ENCODE measurements at regions not wholly inside any gene's neighbourhood (a gene's known extent, or its start where the extent isn't known, plus 50 kb on each side); places are given as distances from the start of the nearest gene placed in this dataset.

DNA sequence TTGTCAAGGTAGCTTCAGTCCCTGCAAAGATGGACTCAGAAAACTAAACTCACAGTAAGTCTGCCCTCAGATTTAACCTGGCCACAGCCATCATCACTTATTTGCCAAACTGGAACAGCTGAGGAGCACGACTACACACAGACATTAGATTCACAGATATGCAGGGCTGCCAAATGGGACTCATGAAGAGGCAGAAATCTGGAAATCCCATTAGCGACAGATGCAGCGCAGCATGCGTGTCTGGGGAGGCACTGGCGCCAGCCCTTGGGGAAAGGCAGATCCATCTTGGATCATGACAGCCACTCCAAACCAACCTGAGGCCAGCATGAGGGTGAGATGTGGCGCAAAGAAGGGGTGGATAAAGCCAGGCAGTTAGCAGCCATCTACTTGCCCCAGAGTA, 160.7 kb upstream of the TSC22D2 start:
- intact Hi-C loops (cut with micrococcal nuclease), result no loop called here
- TF ChIP-seq, protein P1, sequence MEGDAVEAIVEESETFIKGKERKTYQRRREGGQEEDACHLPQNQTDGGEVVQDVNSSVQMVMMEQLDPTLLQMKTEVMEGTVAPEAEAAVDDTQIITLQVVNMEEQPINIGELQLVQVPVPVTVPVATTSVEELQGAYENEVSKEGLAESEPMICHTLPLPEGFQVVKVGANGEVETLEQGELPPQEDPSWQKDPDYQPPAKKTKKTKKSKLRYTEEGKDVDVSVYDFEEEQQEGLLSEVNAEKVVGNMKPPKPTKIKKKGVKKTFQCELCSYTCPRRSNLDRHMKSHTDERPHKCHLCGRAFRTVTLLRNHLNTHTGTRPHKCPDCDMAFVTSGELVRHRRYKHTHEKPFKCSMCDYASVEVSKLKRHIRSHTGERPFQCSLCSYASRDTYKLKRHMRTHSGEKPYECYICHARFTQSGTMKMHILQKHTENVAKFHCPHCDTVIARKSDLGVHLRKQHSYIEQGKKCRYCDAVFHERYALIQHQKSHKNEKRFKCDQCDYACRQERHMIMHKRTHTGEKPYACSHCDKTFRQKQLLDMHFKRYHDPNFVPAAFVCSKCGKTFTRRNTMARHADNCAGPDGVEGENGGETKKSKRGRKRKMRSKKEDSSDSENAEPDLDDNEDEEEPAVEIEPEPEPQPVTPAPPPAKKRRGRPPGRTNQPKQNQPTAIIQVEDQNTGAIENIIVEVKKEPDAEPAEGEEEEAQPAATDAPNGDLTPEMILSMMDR (IDR thresholded peaks at IDR 0.05; ENCODE audit: unreplicated experiment), result no peak
- Mint-ChIP-seq H3K27me3 (ENCODE audit: insufficient read depth, unreplicated experiment) (no peaks in the 10 kb centered on the region), H3K4me1 (ENCODE audit: insufficient read depth, unreplicated experiment) (peaks cover 8% of the 10 kb centered on the region), H3K36me3 (ENCODE audit: insufficient read depth, unreplicated experiment) (no peaks in the 10 kb centered on the region), H3K9me3 (ENCODE audit: unreplicated experiment) (no peaks in the 10 kb centered on the region), H3K27ac (ENCODE audit: low read depth, unreplicated experiment) (no peak overlapping the region), H3K4me3 (ENCODE audit: unreplicated experiment) (no peak overlapping the region)
- ChIA-PET POLR2A (interaction anchor here (0.9 kb wide), 1 partner anchor 8 kb away, joined by 3 read pairs; no protein-coding TSS in a partner anchor), CTCF (interaction anchor here (0.7 to 10.6 kb wide), 3 partner anchors 8 to 101 kb away, joined by 3 to 85 read pairs (median 4); no protein-coding TSS in a partner anchor)
- BruUV-seq (replicated peaks), result no TSS peak
- DNase-seq (ENCODE audit: unreplicated experiment), result no peak

DNA sequence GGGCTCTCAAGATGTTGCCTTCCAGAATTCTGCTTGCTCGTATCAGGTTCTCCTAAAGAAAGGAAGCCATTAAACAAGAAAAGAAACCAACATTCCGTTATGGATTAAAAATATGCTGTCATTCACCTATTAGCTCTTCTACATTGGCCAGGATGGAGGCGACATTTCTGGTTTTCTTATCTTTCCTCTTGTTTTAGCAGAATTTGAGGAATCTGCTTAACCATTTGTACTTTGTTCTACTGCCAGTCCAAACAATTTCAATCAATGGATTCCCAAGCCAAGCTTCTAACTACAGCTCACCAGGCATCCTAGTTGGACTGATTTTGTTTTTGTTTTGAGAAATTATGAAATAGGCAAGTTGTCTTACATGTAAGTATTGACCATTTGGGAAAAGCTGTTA, 164.6 kb upstream of the TSC22D2 start:
- POLR2A ChIA-PET, result interaction anchor here (1.1 kb wide), 2 partner anchors 8 to 165 kb away, joined by 4 read pairs; no protein-coding TSS in a partner anchor
- intact Hi-C loops (cut with micrococcal nuclease), result no loop called here
- Mint-ChIP-seq H3K9me3 (ENCODE audit: unreplicated experiment) (no peaks in the 10 kb centered on the region), H3K4me1 (ENCODE audit: insufficient read depth, unreplicated experiment) (peaks cover 13% of the 10 kb centered on the region), H3K4me3 (ENCODE audit: unreplicated experiment) (no peak overlapping the region), H3K36me3 (ENCODE audit: insufficient read depth, unreplicated experiment) (no peaks in the 10 kb centered on the region), H3K27me3 (ENCODE audit: insufficient read depth, unreplicated experiment) (no peaks in the 10 kb centered on the region), H3K27ac (ENCODE audit: low read depth, unreplicated experiment) (no peak overlapping the region)
- DNase-seq (ENCODE audit: unreplicated experiment), result no peak
- no TSS peak for BruUV-seq (replicated peaks)
- TF ChIP-seq, protein P1 (IDR thresholded peaks at IDR 0.05; ENCODE audit: unreplicated experiment), result no peak
- CTCF ChIA-PET, result interaction anchor here (0.5 to 1.1 kb wide), 2 partner anchors 12 to 240 kb away, joined by 3 read pairs; no protein-coding TSS in a partner anchor

DNA sequence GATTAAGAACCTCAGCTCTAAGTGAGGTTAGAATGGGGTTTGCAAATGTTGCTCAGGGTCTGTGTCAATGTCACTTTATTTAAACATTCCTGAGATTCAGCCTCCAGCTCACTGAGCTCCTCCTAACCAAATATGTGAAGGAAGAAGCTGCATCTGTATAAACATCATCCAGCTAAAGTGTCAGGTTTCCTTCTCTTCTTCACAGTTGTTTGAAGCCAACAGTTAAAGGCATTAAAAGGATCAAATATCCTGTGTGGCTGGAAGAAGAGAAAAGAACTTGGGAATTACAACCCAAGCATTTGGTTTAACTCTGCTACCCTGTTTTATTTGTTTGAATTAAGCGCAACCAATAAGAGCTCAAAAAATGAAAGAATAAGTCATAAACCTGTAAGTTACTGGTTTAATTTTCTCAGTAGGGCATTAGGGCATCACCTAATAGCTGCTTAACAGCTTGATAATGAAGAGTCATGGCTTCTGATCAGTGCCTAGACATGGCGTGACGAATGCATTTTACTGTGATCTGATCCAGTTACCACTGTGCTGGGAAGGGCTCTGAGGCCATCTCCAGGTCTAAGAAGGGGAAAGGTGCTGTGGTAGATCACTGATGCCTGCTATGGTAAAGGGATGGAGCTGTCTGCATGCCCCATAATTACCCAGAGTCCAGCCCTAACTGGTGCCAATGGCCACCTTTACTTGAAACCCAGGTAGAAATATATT, 165.7 kb upstream of the TSC22D2 start:
- Mint-ChIP-seq H3K27me3 (ENCODE audit: insufficient read depth, unreplicated experiment) (no peaks in the 10 kb centered on the region), H3K4me3 (ENCODE audit: unreplicated experiment) (no peak overlapping the region), H3K36me3 (ENCODE audit: insufficient read depth, unreplicated experiment) (no peaks in the 10 kb centered on the region), H3K9me3 (ENCODE audit: unreplicated experiment) (no peaks in the 10 kb centered on the region), H3K4me1 (ENCODE audit: insufficient read depth, unreplicated experiment) (peaks cover 20% of the 10 kb centered on the region), H3K27ac (ENCODE audit: low read depth, unreplicated experiment) (no peak overlapping the region)
- TF ChIP-seq, protein P1 (IDR thresholded peaks at IDR 0.05; ENCODE audit: unreplicated experiment), result no peak
- intact Hi-C loops (cut with micrococcal nuclease), result no loop called here
- no peak for DNase-seq (ENCODE audit: unreplicated experiment)
- BruUV-seq (replicated peaks), result no TSS peak
- CTCF ChIA-PET, result interaction anchor here (0.6 to 7.0 kb wide), 5 partner anchors 9 to 253 kb away, joined by 3 to 85 read pairs (median 5); no protein-coding TSS in a partner anchor
- POLR2A ChIA-PET, result interaction anchor here (0.6 to 6.3 kb wide), 3 partner anchors 9 to 166 kb away, joined by 3 to 59 read pairs (median 4); partner anchors contain the start of gene TSC22D2

DNA sequence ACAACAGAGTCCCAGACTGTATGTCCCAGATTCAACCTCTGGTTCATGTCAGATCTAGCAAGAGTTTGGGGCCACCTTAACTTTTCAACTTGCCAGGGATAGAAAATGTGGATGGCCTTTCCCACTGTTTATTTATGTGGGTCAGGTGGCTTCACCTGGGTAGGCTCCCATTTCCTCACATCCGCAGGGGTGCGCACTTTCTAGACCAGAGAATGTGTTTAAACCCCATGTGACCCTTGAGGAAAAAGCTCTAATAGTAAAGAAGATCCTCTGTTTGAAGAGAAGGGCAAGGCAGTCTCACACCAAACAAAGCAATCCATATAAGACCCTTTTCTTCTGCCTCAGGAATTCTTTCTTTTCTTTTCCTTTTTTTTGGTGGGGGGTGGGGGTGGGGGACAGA, 167.2 kb upstream of the TSC22D2 start:
- H3K4me1 Mint-ChIP-seq (ENCODE audit: insufficient read depth, unreplicated experiment), result peaks cover 27% of the 10 kb centered on the region
- intact Hi-C loops (cut with micrococcal nuclease), result no loop called here
- ChIA-PET POLR2A (interaction anchor here (6.3 kb wide), 1 partner anchor 168 kb away, joined by 59 read pairs; the partner anchor contains the start of gene TSC22D2), CTCF (interaction anchor here (0.5 to 7.0 kb wide), 8 partner anchors 11 to 357 kb away, joined by 3 to 85 read pairs (median 6); no protein-coding TSS in a partner anchor)
- no peak for DNase-seq (ENCODE audit: unreplicated experiment)
- no TSS peak for BruUV-seq (replicated peaks)
- H3K36me3 Mint-ChIP-seq (ENCODE audit: insufficient read depth, unreplicated experiment), result no peaks in the 10 kb centered on the region
- no peak overlapping the region for H3K27ac Mint-ChIP-seq (ENCODE audit: low read depth, unreplicated experiment)
- no peak overlapping the region for H3K4me3 Mint-ChIP-seq (ENCODE audit: unreplicated experiment)
- no peaks in the 10 kb centered on the region for H3K27me3 Mint-ChIP-seq (ENCODE audit: insufficient read depth, unreplicated experiment)
- TF ChIP-seq, protein P1 (IDR thresholded peaks at IDR 0.05; ENCODE audit: unreplicated experiment), result no peak
- H3K9me3 Mint-ChIP-seq (ENCODE audit: unreplicated experiment), result no peaks in the 10 kb centered on the region
